GOT3 (cell line): ENCODE measurements at regions not wholly inside any gene's neighbourhood (a gene's known extent, or its start where the extent isn't known, plus 50 kb on each side); places are given as distances from the start of the nearest gene placed in this dataset.
"Not testable (repeated sequence)": the region's sequence is repeated elsewhere in the genome, so short reads cannot be mapped to it uniquely, and the experiment has no call there.

Experiments used
- DNase-seq: peaks from one replicate; lab custom pipeline; 2025; ENCODE audit warnings: mixed read lengths; lab: John Stamatoyannopoulos, UW

DNA sequence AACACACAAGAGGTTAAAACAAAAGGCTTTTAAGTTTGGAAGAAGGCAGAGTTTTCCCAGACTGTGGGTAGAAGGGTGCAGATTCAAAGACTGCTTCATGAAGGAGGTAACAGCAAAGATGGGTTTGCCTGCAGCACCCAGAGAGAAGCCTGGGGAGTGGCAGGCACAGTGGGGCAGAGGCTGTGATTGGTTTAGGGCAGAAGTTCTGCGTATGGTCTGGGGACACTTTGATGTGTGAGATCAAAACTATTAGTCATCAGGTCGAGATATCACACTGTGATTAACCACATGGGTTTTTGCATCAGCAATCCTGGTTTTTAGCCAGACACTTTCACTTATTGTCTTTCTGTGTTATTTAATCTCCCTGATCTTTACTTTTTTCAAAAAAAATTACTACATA is 188.8 kb upstream of the GLRA1 start:
- no peak for DNase-seq

DNA sequence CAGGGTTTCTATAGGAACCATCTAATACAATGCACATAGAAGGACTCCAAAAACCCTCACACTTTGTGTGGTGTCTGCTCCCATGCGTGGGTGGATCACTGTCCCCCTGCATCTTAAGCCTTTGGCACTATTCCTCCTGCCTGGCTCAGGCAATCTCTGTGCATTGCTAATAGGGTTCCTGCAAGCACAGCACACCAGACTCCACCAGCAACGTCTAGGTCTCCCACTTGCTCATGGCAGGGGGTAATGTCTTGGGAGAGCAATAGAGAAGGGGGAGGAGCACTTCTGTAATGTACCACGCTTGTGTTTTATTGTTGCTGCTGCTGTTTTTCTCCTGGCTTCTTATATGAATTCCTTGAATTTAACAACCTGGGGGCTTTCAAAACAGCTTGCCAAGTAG is 182.6 kb upstream of the GLRA1 start:
- no peak for DNase-seq

GRCh38 chr5:152106571-152106970 is 181.9 kb upstream of the GLRA1 start:
- DNase-seq = no peak

DNA sequence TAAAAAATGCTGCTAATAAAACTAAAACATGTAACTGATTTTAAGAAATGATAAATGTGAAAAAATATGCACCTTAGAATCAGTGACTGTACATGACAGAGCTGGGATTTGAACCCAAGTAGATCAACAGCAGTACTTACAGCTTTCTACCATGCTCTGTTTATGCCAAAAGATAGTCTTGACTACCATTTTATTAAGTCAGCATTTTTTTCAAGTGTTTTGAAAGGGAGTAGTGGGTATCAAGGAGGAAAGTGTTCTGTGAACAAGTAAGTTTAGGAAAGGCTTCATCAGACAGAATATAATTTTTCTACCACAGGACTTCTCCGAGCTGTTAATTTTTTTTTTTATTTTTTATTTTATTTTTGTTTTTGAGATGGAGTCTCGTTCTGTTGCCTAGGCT is 180.4 kb upstream of the GLRA1 start:
- DNase-seq = no peak

DNA sequence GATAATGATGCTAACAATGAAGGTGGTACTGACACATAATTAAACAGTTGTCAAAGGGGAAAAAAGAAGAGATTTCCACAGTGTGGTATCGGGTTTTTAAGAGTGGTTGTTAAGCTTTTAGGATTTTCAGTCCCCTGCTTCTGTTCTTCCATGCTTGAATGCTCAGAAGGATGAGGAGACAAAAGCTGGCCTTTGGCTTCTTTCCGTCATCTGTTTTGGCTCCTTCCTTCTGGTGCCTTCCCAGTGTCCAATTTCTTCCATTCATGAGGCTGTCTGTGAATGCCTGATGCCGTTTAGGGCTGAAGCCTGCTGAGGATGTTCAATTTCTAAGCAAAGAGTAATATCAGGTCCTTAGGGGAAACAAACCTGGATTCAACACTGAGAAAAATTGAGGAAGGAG is 179.6 kb upstream of the GLRA1 start:
- DNase-seq = no peak

DNA sequence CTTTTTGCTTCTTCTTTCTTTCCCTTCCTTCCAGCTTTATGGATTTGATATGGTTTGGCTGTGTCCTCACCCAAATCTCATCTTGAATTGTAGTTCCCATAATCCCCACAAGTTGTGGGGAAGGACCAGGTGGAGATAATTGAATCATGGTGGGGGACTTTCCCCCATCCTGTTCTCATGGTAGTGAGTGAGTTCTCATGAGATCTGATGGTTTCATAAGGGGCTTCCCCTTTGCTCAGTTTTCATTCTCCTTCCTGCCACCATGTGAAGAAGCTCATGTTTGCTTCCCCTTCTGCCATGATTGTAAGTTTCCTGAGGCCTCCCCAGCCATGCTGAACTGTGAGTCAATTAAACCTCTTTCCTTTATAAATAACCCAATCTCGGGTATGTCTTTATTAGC is 178.3 kb upstream of the GLRA1 start:
- DNase-seq = not testable (repeated sequence)

DNA sequence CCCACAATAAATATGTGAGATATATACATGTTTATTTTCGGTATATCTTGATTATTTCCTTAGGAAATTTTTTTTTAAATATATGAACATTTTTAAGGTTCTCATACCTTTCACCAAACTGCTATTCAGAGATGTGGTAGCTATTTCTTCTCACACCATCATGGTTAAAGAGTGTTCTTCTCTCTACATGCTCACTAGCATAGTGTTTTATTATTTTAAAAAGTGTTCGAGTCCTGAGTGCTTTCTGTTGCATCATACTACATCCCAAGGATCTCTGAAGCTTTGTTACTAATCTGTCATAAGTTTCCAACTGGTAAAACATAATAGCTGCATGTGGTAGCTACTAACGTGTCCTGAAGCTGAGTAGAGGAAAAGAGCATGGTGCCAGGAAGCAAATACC is 177.4 kb upstream of the GLRA1 start:
- DNase-seq = no peak

- DNase-seq = no peak
These were observed 175.8 kb upstream of the GLRA1 start for GRCh38 chr5:152100462-152100861.

DNA sequence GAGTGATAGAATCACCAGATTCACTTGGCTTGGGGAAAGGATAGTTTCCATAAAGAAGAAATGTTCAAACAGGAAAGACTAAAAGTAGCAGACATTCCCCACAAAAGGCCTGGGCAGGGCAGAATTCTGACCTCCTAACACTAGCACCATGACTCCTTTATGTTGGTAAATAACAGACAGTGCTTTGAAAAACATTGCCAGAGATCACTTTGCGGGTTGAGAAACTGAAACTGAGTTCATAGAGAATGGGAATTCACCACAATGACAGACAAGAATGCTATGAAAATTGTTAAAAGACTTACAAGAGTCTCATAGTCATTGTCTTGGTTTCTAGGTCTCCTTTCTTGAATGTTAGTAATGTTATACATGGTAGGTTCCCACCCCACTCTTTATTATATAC is 172.5 kb upstream of the GLRA1 start:
- DNase-seq = no peak

DNA sequence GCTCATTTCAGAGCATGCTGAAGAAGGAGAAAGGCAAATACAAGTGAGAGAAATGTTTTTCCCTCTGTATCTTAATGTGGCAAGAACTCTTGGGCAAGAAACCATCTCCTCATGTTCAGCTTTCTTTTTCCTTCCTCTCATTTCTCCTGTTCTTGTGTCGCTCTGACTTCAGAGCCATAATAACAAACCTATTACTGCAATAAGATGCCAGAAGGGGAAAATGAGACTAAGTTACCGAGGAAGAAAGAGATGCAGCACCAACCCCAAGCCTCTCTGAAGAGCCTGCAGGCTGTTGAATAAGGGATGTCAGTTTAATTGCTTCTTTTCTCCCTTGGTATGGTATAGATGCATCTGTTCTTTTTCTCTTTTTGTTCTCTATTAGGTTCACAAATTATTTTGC is 170.1 kb upstream of the GLRA1 start:
- no peak for DNase-seq

- no peak for DNase-seq
These were observed 169.4 kb upstream of the GLRA1 start for GRCh38 chr5:152094060-152094459.

- no peak for DNase-seq
These were observed 167.9 kb upstream of the GLRA1 start for GRCh38 chr5:152092580-152092979.

- DNase-seq = no peak
These were observed 165.0 kb upstream of the GLRA1 start for GRCh38 chr5:152089644-152090043.

DNA sequence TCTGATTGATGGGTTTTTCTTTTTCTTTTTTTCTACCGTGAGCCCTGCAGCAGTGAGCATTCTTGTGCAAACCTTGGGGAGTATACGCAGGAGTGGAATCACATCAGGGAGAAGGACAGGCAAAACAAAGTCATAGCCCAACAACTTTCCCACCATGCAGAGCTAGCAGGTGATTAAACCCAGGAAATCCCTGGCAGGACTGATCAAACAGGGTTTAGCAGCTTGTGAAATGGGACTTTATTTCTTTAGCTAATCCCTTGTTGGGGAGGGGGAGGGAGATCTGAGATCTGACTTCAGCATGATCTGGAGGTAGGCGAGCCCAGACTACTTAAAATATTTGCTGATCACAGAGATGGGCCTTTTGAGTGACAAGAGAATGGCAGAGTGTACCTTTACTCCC is 162.0 kb upstream of the GLRA1 start:
- DNase-seq = no peak

DNA sequence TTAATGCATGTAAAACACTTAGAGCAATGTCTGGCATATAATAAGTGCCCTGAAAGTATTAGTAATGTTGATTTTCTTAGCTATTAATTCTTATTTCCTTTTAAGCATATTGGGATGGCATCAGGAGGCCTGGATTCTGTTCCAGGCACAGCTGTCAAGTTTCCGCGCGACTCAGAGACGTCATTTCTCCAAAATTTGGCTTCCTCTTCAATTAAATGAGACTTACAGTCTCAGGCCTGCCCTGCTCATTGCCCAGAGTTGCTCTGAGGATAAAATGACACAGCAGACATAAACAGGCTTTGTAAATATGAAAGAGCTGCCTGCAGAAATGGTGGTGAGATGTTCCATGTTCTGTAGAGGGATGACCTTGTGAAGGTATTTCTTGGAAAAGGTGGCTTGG is 159.8 kb upstream of the GLRA1 start:
- no peak for DNase-seq

DNA sequence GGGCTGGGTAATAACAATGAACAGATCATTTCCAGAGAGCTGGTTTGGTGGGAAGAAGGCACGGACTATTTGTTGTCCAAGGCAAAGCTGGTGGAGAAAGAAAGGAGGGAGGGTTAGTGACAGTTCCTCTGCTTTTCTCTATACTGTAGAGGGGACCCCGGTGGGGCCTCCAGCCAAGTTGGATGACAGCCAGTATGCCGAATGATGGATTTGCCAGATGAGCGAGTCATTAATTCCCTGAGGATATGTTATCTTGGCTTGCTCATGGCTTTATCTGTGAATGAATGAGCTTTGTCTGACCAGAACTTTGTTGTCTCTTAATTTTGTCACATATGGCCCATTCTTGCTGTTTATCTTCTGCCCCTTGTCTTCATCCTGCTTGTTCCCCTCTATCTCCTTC is 158.6 kb upstream of the GLRA1 start:
- DNase-seq = no peak

GRCh38 chr5:152072091-152072490 is 147.4 kb upstream of the GLRA1 start:
- DNase-seq = no peak

DNA sequence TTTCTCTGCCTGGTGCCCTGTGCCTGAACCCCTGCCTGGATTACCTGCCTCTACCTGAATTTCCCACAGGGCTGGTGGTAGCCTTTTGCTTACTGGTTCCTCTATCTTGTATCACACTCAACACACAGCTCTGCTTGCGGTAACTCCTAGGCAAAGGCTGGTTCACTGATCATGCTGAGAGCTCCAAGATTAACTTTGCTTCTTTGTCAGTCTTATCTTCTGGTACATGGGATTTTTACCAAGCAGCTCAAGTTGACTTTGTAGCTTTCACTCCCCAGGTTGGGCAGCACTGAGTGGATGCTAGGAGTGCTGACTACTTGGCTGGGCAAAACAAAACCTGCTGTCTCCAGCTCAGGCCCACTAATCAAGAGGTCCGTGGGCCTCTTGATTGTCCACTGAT is 145.9 kb upstream of the GLRA1 start:
- no peak for DNase-seq

GRCh38 chr5:152066784-152067183 is 142.1 kb upstream of the GLRA1 start:
- no peak for DNase-seq

DNA sequence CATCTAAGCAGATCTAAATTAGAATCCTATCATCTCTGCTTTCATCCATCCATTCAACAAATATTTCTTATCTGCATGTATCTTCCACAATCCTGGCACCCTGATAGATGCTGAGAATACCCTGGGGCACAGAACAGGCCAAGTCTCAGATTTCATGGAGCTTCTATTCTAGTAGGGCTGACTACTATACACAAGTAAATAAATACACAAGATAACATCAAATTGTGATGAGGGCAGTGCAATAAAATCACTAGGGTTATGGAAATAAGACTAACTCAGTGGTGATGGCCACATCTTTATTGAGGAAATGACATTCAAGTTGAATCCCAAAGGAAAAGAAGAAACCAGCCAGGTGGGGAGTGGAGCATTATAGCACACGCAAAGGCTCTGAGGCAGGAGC is 138.4 kb upstream of the GLRA1 start:
- no peak for DNase-seq

GRCh38 chr5:152061095-152061494 is 136.4 kb upstream of the GLRA1 start:
- DNase-seq = no peak

GRCh38 chr5:152058267-152058666 is 133.6 kb upstream of the GLRA1 start:
- no peak for DNase-seq

GRCh38 chr5:152056931-152057330 is 132.3 kb upstream of the GLRA1 start:
- DNase-seq = no peak

DNA sequence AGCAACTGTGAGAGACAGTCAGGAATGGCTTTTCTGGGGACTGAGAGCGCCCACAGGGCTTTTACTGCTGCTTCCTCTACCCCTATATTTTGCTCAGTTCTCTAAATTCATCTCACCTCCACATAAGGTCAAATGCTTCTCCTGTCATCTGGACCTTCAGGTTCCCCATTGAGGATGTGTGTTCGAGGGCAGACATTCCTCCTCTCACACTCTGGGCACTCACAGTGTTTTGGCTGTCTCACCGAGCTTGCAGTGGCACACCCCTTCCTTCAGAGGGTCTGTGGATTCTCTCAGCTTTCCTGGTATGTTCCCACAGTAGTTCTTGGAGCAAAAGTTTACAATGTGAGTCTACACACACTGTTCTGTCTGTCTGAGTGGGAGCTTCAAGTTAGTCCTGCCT is 127.8 kb upstream of the GLRA1 start:
- DNase-seq = no peak
